Loucy (cell line): ENCODE measurements at regions not wholly inside any gene's neighbourhood (a gene's known extent, or its start where the extent isn't known, plus 50 kb on each side); places are given as distances from the start of the nearest gene placed in this dataset.

Experiments used
- EZH2phosphoT487 ChIP-seq: fragments of 200-600 bp; IDR thresholded peaks from 2 replicates; pipeline ENCODE4 v1.6.1; 2018; ENCODE audit warnings: antibody characterized with exemption, mild to moderate bottlenecking, moderate library complexity, borderline replicate concordance
- TF ChIP-seq, protein P1 (sequence below): fragments of 200-600 bp; sonication (generic); conservative IDR thresholded peaks from 2 replicates; pipeline ENCODE4 v1.5.1; 2014; ENCODE audit warnings: mild to moderate bottlenecking, antibody characterized with exemption, low read length

DNA sequence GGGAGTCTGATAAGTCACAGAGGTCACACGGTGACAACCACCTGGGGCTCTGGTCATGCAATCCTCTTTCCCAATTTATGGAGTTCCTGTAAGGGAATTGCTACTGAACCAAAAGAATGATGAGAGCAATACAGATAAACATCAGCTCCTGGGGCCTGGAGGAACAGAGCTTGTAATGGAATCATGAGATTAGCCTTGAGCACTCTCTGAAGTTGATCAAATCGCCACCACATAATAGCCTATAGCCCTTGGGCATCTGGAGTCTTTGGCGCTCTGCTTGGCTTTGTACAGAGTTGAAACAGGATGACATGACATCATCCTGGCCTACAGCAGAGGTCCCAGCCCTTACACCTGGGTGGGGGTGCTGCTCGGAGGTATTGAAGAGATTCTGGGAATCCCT, 154.3 kb upstream of the DTNBP1 start:
- TF ChIP-seq, protein P1, sequence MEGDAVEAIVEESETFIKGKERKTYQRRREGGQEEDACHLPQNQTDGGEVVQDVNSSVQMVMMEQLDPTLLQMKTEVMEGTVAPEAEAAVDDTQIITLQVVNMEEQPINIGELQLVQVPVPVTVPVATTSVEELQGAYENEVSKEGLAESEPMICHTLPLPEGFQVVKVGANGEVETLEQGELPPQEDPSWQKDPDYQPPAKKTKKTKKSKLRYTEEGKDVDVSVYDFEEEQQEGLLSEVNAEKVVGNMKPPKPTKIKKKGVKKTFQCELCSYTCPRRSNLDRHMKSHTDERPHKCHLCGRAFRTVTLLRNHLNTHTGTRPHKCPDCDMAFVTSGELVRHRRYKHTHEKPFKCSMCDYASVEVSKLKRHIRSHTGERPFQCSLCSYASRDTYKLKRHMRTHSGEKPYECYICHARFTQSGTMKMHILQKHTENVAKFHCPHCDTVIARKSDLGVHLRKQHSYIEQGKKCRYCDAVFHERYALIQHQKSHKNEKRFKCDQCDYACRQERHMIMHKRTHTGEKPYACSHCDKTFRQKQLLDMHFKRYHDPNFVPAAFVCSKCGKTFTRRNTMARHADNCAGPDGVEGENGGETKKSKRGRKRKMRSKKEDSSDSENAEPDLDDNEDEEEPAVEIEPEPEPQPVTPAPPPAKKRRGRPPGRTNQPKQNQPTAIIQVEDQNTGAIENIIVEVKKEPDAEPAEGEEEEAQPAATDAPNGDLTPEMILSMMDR, result no peak
- TF ChIP-seq EZH2phosphoT487, result no peak
